IMR-90 (cell line): ENCODE measurements at regions not wholly inside any gene's neighbourhood (a gene's known extent, or its start where the extent isn't known, plus 50 kb on each side); places are given as distances from the start of the nearest gene placed in this dataset.

Experiments
- ATAC-seq: fragments of 200-7000 bp; cut with Tn5 transposase; 2 replicates; pipeline ENCODE4 v1.9.1; 2020; ENCODE audit warnings: low read depth, mild to moderate bottlenecking, moderate library complexity
- BruUV-seq: library from RNA; stranded (reverse); fragments of 400-500 nt; replicated peaks from 2 replicates; lab custom pipeline; 2021; lab: Mats Ljungman, UMichigan
- CTCF ChIA-PET: fragments of 300-600 bp; formaldehyde crosslinking; extraction: SDS; loops from one replicate; lab custom pipeline; 2021; ENCODE audit warnings: antibody characterized with exemption; lab: Yijun Ruan, JAX
- POLR2A ChIA-PET: fragments of 300-600 bp; sonication (Branson Sonifier 250); formaldehyde crosslinking; loops from one replicate; lab custom pipeline; 2022; ENCODE audit warnings: antibody characterized with exemption; ENCODE audit not compliant: unreplicated experiment; lab: Charles Lee
- DNase-seq: peaks from one replicate; pipeline ENCODE4 v3.0.0; 2013
- H2AFZ ChIP-seq: replicated peaks from 2 replicates; pipeline ENCODE3; 2013; ENCODE audit warnings: low read length, mild to moderate bottlenecking; ENCODE audit not compliant: poor library complexity
- H2AK5ac ChIP-seq: 2 replicates; pipeline ENCODE4 v1.6.1; 2013; ENCODE audit warnings: low read depth, low read length, inconsistent platforms
- H2AK9ac ChIP-seq: replicated peaks from 2 replicates; pipeline ENCODE3; 2013; ENCODE audit warnings: mild to moderate bottlenecking, low read depth, low read length, moderate library complexity; ENCODE audit not compliant: poor library complexity
- H2BK120ac ChIP-seq: 2 replicates; pipeline ENCODE4 v1.6.1; 2013; ENCODE audit warnings: low read depth, low read length, inconsistent platforms
- H2BK15ac ChIP-seq: 3 replicates; pipeline ENCODE4 v1.6.1; 2013; ENCODE audit warnings: low read depth, low read length, inconsistent platforms
- H2BK20ac ChIP-seq: 2 replicates; pipeline ENCODE4 v1.6.1; 2013; ENCODE audit warnings: low read depth, mild to moderate bottlenecking, inconsistent platforms, low read length, moderate library complexity
- H2BK5ac ChIP-seq: 2 replicates; pipeline ENCODE4 v1.6.1; 2013; ENCODE audit warnings: mild to moderate bottlenecking, low read depth, low read length, inconsistent platforms; ENCODE audit not compliant: poor library complexity, severe bottlenecking
- H3K14ac ChIP-seq: replicated peaks from 2 replicates; pipeline ENCODE4 v1.6.1; 2013; ENCODE audit warnings: low read depth, low read length, inconsistent platforms
- H3K18ac ChIP-seq: 2 replicates; pipeline ENCODE4 v1.6.1; 2013; ENCODE audit warnings: low read depth, low read length, control low read depth
- H3K23ac ChIP-seq: 2 replicates; pipeline ENCODE4 v1.6.1; 2013; ENCODE audit warnings: low read depth, low read length, inconsistent platforms
- H3K27ac ChIP-seq: 2 replicates; pipeline ENCODE4 v1.5.1; 2013; ENCODE audit warnings: mild to moderate bottlenecking, control low read depth, low read length; ENCODE audit not compliant: insufficient read depth
- H3K27me3 ChIP-seq: 2 replicates; pipeline ENCODE4 v1.6.1; 2013; ENCODE audit warnings: low read length; ENCODE audit not compliant: control insufficient read depth, insufficient read depth
- H3K36me3 ChIP-seq: 2 replicates; pipeline ENCODE4 v1.6.1; 2013; ENCODE audit warnings: low read length, mixed read lengths; ENCODE audit not compliant: control insufficient read depth, insufficient read depth
- H3K4ac ChIP-seq: 2 replicates; pipeline ENCODE4 v1.6.1; 2013; ENCODE audit warnings: low read depth, low read length, inconsistent platforms
- H3K4me1 ChIP-seq: 2 replicates; pipeline ENCODE4 v1.6.1; 2013; ENCODE audit warnings: low read length, mixed read lengths; ENCODE audit not compliant: control insufficient read depth, insufficient read depth
- H3K4me2 ChIP-seq: 2 replicates; pipeline ENCODE4 v1.6.1; 2013; ENCODE audit warnings: low read depth, mild to moderate bottlenecking, control low read depth, low read length, moderate library complexity
- H3K4me3 ChIP-seq: 2 replicates; pipeline ENCODE4 v1.5.1; 2013; ENCODE audit warnings: low read depth, mild to moderate bottlenecking, control low read depth, low read length, moderate library complexity; ENCODE audit not compliant: insufficient read depth
- H3K56ac ChIP-seq: 2 replicates; pipeline ENCODE4 v1.6.1; 2013; ENCODE audit warnings: low read length, inconsistent platforms; ENCODE audit not compliant: insufficient read depth; ENCODE audit errors: extremely low read depth
- H3K79me1 ChIP-seq, 2 experiments: 2 replicates each; pipeline ENCODE4 v1.6.1; 2013; ENCODE audit warnings: low read length in 2 of 2, inconsistent platforms in 1 of 2, low read depth in 1 of 2
- H3K9ac ChIP-seq: 2 replicates; pipeline ENCODE4 v1.6.1; 2013; ENCODE audit warnings: low read depth, low read length, control low read depth
- H3K9me1 ChIP-seq: 2 replicates; pipeline ENCODE4 v1.6.1; 2013; ENCODE audit warnings: low read length, inconsistent platforms; ENCODE audit not compliant: insufficient read depth
- H3K9me3 ChIP-seq: 2 replicates; pipeline ENCODE4 v1.6.1; 2013; ENCODE audit warnings: low read length; ENCODE audit not compliant: control insufficient read depth, insufficient read depth
- H4K20me1 ChIP-seq: 2 replicates; pipeline ENCODE4 v1.6.1; 2013; ENCODE audit warnings: low read length, inconsistent platforms; ENCODE audit not compliant: insufficient read depth
- H4K5ac ChIP-seq: 2 replicates; pipeline ENCODE4 v1.6.1; 2013; ENCODE audit warnings: mild to moderate bottlenecking, low read depth, low read length, control low read depth
- H4K8ac ChIP-seq, 2 experiments: 2 replicates each; pipeline ENCODE4 v1.6.1; 2013; ENCODE audit warnings: low read depth in 2 of 2, low read length in 2 of 2, control low read depth in 1 of 2, inconsistent platforms in 1 of 2
- H4K91ac ChIP-seq: 2 replicates; pipeline ENCODE4 v1.6.1; 2013; ENCODE audit warnings: low read depth, low read length, inconsistent platforms; ENCODE audit not compliant: insufficient read depth
- BHLHE40 ChIP-seq: fragments of 150-350 bp; IDR thresholded peaks from 2 replicates; pipeline ENCODE4 v1.6.1; 2016; ENCODE audit warnings: mild to moderate bottlenecking, low read depth, low read length
- CEBPB ChIP-seq: IDR thresholded peaks from 2 replicates; pipeline ENCODE4 v1.6.1; 2012; ENCODE audit warnings: low read depth, low read length, improper control_type of control experiment
- MXI1 ChIP-seq: IDR thresholded peaks from 2 replicates; pipeline ENCODE4 v1.6.1; 2012; ENCODE audit warnings: low read depth, mild to moderate bottlenecking, low read length, moderate library complexity, borderline replicate concordance
- NFE2L2 ChIP-seq: fragments of 150-350 bp; IDR thresholded peaks from 2 replicates; pipeline ENCODE4 v1.6.1; 2016; ENCODE audit warnings: low read depth, mild to moderate bottlenecking, low read length
- RFX5 ChIP-seq: IDR thresholded peaks from 2 replicates; pipeline ENCODE4 v1.8.0; 2012; ENCODE audit warnings: low read depth, mild to moderate bottlenecking, low read length, moderate library complexity
- WGBS, 2 experiments: methylation state at CpG; one replicate each; pipeline versions ENCODE4 v1.1.5 to v1.1.7; 2013; ENCODE audit warnings: missing lambda C conversion rate in 2 of 2; ENCODE audit not compliant: insufficient read length in 1 of 2; ENCODE audit errors: extremely low coverage in 2 of 2; 5-methylcytosine and 5-hydroxymethylcytosine counted together
- dilution Hi-C: fragments of 300-500 bp; cut with HindIII; formaldehyde crosslinking; loops from one replicate; pipeline ENCODE4 v1.14.3; 2018; ENCODE audit warnings: low sequenced_read_pairs; ENCODE audit not compliant: unreplicated experiment
- in situ Hi-C: fragments of 300-500 bp; cut with MboI; formaldehyde crosslinking; loops from 3 replicates; pipeline ENCODE4 v1.14.3; 2019; ENCODE audit warnings: low sequenced_read_pairs, inconsistent platforms, mixed read lengths
- intact Hi-C: fragments of 100-400 bp; cut with micrococcal nuclease; formaldehyde crosslinking; loops from 2 replicates; pipeline ENCODE4 v1.10.0; 2022

GRCh38 chr9:88230612-88231011 lies 92.3 kb upstream of the SPATA31C2 start:
- Histone ChIP-seq H3K4me2 (no peak overlapping the region), H3K79me1 (no peaks in the 10 kb centered on the region), H2AK5ac (no peak overlapping the region), H4K5ac (no peak overlapping the region), H3K9me1 (no peaks in the 10 kb centered on the region), H4K91ac (no peak overlapping the region), H4K20me1 (no peaks in the 10 kb centered on the region), H3K18ac (no peak overlapping the region), H3K23ac (no peak overlapping the region), H3K9me3 (peaks cover 4% of the 10 kb centered on the region), H3K14ac (no peak overlapping the region), H3K4me1 (no peaks in the 10 kb centered on the region), H3K27ac (no peak overlapping the region), H3K9ac (no peak overlapping the region), H3K4ac (no peak overlapping the region), H2BK15ac (no peak overlapping the region), H4K8ac (no peak overlapping the region), H3K36me3 (no peaks in the 10 kb centered on the region), H3K27me3 (no peaks in the 10 kb centered on the region; the same call in 1 of the 2 replicates), H2AFZ (no peak overlapping the region), H3K56ac (no peak overlapping the region), H2BK120ac (no peak overlapping the region), H3K4me3 (no peak overlapping the region), H2BK5ac (no peak overlapping the region), H2AK9ac (no peak overlapping the region), H2BK20ac (no peak overlapping the region)
- ChIA-PET CTCF (no interaction called here), POLR2A (interaction anchor here (0.7 kb wide), 1 partner anchor 344 kb away, joined by 4 read pairs; no protein-coding TSS in a partner anchor)
- dilution Hi-C loops (no loop called here), intact Hi-C loops (no loop called here), in situ Hi-C loops (no loop called here)
- WGBS, 2 experiments = no CpG with 5 or more reads among the region's 2 CpGs
- TF ChIP-seq NFE2L2 = no peak
- no peak for TF ChIP-seq CEBPB
- TF ChIP-seq BHLHE40 = no peak
- TF ChIP-seq RFX5 = no peak
- TF ChIP-seq MXI1 = no peak
- BruUV-seq = no TSS peak
- ATAC-seq (no peak), DNase-seq (peak; percentile 29)
